IMR-90 (cell line): ENCODE measurements at regions not wholly inside any gene's neighbourhood (a gene's known extent, or its start where the extent isn't known, plus 50 kb on each side); places are given as distances from the start of the nearest gene placed in this dataset.

Experiments
- ATAC-seq: fragments of 200-7000 bp; cut with Tn5 transposase; 2 replicates; pipeline ENCODE4 v1.9.1; 2020; ENCODE audit warnings: low read depth, mild to moderate bottlenecking, moderate library complexity
- BruUV-seq: library from RNA; stranded (reverse); fragments of 400-500 nt; replicated peaks from 2 replicates; lab custom pipeline; 2021; lab: Mats Ljungman, UMichigan
- CTCF ChIA-PET: fragments of 300-600 bp; formaldehyde crosslinking; extraction: SDS; loops from one replicate; lab custom pipeline; 2021; ENCODE audit warnings: antibody characterized with exemption; lab: Yijun Ruan, JAX
- POLR2A ChIA-PET: fragments of 300-600 bp; sonication (Branson Sonifier 250); formaldehyde crosslinking; loops from one replicate; lab custom pipeline; 2022; ENCODE audit warnings: antibody characterized with exemption; ENCODE audit not compliant: unreplicated experiment; lab: Charles Lee
- DNase-seq: peaks from one replicate; pipeline ENCODE4 v3.0.0; 2013
- H2AFZ ChIP-seq: replicated peaks from 2 replicates; pipeline ENCODE3; 2013; ENCODE audit warnings: low read length, mild to moderate bottlenecking; ENCODE audit not compliant: poor library complexity
- H2AK5ac ChIP-seq: 2 replicates; pipeline ENCODE4 v1.6.1; 2013; ENCODE audit warnings: low read depth, low read length, inconsistent platforms
- H2AK9ac ChIP-seq: replicated peaks from 2 replicates; pipeline ENCODE3; 2013; ENCODE audit warnings: mild to moderate bottlenecking, low read depth, low read length, moderate library complexity; ENCODE audit not compliant: poor library complexity
- H2BK120ac ChIP-seq: 2 replicates; pipeline ENCODE4 v1.6.1; 2013; ENCODE audit warnings: low read depth, low read length, inconsistent platforms
- H2BK15ac ChIP-seq: 3 replicates; pipeline ENCODE4 v1.6.1; 2013; ENCODE audit warnings: low read depth, low read length, inconsistent platforms
- H2BK20ac ChIP-seq: 2 replicates; pipeline ENCODE4 v1.6.1; 2013; ENCODE audit warnings: low read depth, mild to moderate bottlenecking, inconsistent platforms, low read length, moderate library complexity
- H2BK5ac ChIP-seq: 2 replicates; pipeline ENCODE4 v1.6.1; 2013; ENCODE audit warnings: mild to moderate bottlenecking, low read depth, low read length, inconsistent platforms; ENCODE audit not compliant: poor library complexity, severe bottlenecking
- H3K14ac ChIP-seq: replicated peaks from 2 replicates; pipeline ENCODE4 v1.6.1; 2013; ENCODE audit warnings: low read depth, low read length, inconsistent platforms
- H3K18ac ChIP-seq: 2 replicates; pipeline ENCODE4 v1.6.1; 2013; ENCODE audit warnings: low read depth, low read length, control low read depth
- H3K23ac ChIP-seq: 2 replicates; pipeline ENCODE4 v1.6.1; 2013; ENCODE audit warnings: low read depth, low read length, inconsistent platforms
- H3K27ac ChIP-seq: 2 replicates; pipeline ENCODE4 v1.5.1; 2013; ENCODE audit warnings: mild to moderate bottlenecking, control low read depth, low read length; ENCODE audit not compliant: insufficient read depth
- H3K27me3 ChIP-seq: 2 replicates; pipeline ENCODE4 v1.6.1; 2013; ENCODE audit warnings: low read length; ENCODE audit not compliant: control insufficient read depth, insufficient read depth
- H3K36me3 ChIP-seq: 2 replicates; pipeline ENCODE4 v1.6.1; 2013; ENCODE audit warnings: low read length, mixed read lengths; ENCODE audit not compliant: control insufficient read depth, insufficient read depth
- H3K4ac ChIP-seq: 2 replicates; pipeline ENCODE4 v1.6.1; 2013; ENCODE audit warnings: low read depth, low read length, inconsistent platforms
- H3K4me1 ChIP-seq: 2 replicates; pipeline ENCODE4 v1.6.1; 2013; ENCODE audit warnings: low read length, mixed read lengths; ENCODE audit not compliant: control insufficient read depth, insufficient read depth
- H3K4me2 ChIP-seq: 2 replicates; pipeline ENCODE4 v1.6.1; 2013; ENCODE audit warnings: low read depth, mild to moderate bottlenecking, control low read depth, low read length, moderate library complexity
- H3K4me3 ChIP-seq: 2 replicates; pipeline ENCODE4 v1.5.1; 2013; ENCODE audit warnings: low read depth, mild to moderate bottlenecking, control low read depth, low read length, moderate library complexity; ENCODE audit not compliant: insufficient read depth
- H3K56ac ChIP-seq: 2 replicates; pipeline ENCODE4 v1.6.1; 2013; ENCODE audit warnings: low read length, inconsistent platforms; ENCODE audit not compliant: insufficient read depth; ENCODE audit errors: extremely low read depth
- H3K79me1 ChIP-seq, 2 experiments: 2 replicates each; pipeline ENCODE4 v1.6.1; 2013; ENCODE audit warnings: low read length in 2 of 2, inconsistent platforms in 1 of 2, low read depth in 1 of 2
- H3K9ac ChIP-seq: 2 replicates; pipeline ENCODE4 v1.6.1; 2013; ENCODE audit warnings: low read depth, low read length, control low read depth
- H3K9me1 ChIP-seq: 2 replicates; pipeline ENCODE4 v1.6.1; 2013; ENCODE audit warnings: low read length, inconsistent platforms; ENCODE audit not compliant: insufficient read depth
- H3K9me3 ChIP-seq: 2 replicates; pipeline ENCODE4 v1.6.1; 2013; ENCODE audit warnings: low read length; ENCODE audit not compliant: control insufficient read depth, insufficient read depth
- H4K20me1 ChIP-seq: 2 replicates; pipeline ENCODE4 v1.6.1; 2013; ENCODE audit warnings: low read length, inconsistent platforms; ENCODE audit not compliant: insufficient read depth
- H4K5ac ChIP-seq: 2 replicates; pipeline ENCODE4 v1.6.1; 2013; ENCODE audit warnings: mild to moderate bottlenecking, low read depth, low read length, control low read depth
- H4K8ac ChIP-seq, 2 experiments: 2 replicates each; pipeline ENCODE4 v1.6.1; 2013; ENCODE audit warnings: low read depth in 2 of 2, low read length in 2 of 2, control low read depth in 1 of 2, inconsistent platforms in 1 of 2
- H4K91ac ChIP-seq: 2 replicates; pipeline ENCODE4 v1.6.1; 2013; ENCODE audit warnings: low read depth, low read length, inconsistent platforms; ENCODE audit not compliant: insufficient read depth
- BHLHE40 ChIP-seq: fragments of 150-350 bp; IDR thresholded peaks from 2 replicates; pipeline ENCODE4 v1.6.1; 2016; ENCODE audit warnings: mild to moderate bottlenecking, low read depth, low read length
- CHD1 ChIP-seq: IDR thresholded peaks from 2 replicates; pipeline ENCODE4 v1.6.1; 2012; ENCODE audit warnings: low read depth, low read length, improper control_type of control experiment
- FOS ChIP-seq: fragments of 150-350 bp; IDR thresholded peaks from 2 replicates; pipeline ENCODE4 v1.6.1; 2016; ENCODE audit warnings: low read depth, low read length
- MAFK ChIP-seq: IDR thresholded peaks from 2 replicates; pipeline ENCODE4 v1.6.1; 2012; ENCODE audit warnings: low read depth, low read length, improper control_type of control experiment
- MAZ ChIP-seq: IDR thresholded peaks from 2 replicates; pipeline ENCODE4 v1.6.1; 2012; ENCODE audit warnings: low read depth, mild to moderate bottlenecking, low read length, improper control_type of control experiment, moderate library complexity, borderline replicate concordance
- MXI1 ChIP-seq: IDR thresholded peaks from 2 replicates; pipeline ENCODE4 v1.6.1; 2012; ENCODE audit warnings: low read depth, mild to moderate bottlenecking, low read length, moderate library complexity, borderline replicate concordance
- NFE2L2 ChIP-seq: fragments of 150-350 bp; IDR thresholded peaks from 2 replicates; pipeline ENCODE4 v1.6.1; 2016; ENCODE audit warnings: low read depth, mild to moderate bottlenecking, low read length
- RAD21 ChIP-seq: IDR thresholded peaks from 2 replicates; pipeline ENCODE4 v1.6.1; 2012; ENCODE audit warnings: low read length, improper control_type of control experiment
- RCOR1 ChIP-seq: IDR thresholded peaks from 2 replicates; pipeline ENCODE4 v1.6.1; 2012; ENCODE audit warnings: mild to moderate bottlenecking, low read length, improper control_type of control experiment; ENCODE audit not compliant: insufficient replicate concordance
- SMC3 ChIP-seq: fragments of 150-350 bp; IDR thresholded peaks from 2 replicates; pipeline ENCODE4 v1.6.1; 2016; ENCODE audit warnings: low read depth, mild to moderate bottlenecking, antibody characterized with exemption, low read length, moderate library complexity
- WGBS, 2 experiments: methylation state at CpG; one replicate each; pipeline versions ENCODE4 v1.1.5 to v1.1.7; 2013; ENCODE audit warnings: missing lambda C conversion rate in 2 of 2; ENCODE audit not compliant: insufficient read length in 1 of 2; ENCODE audit errors: extremely low coverage in 2 of 2; 5-methylcytosine and 5-hydroxymethylcytosine counted together
- dilution Hi-C: fragments of 300-500 bp; cut with HindIII; formaldehyde crosslinking; loops from one replicate; pipeline ENCODE4 v1.14.3; 2018; ENCODE audit warnings: low sequenced_read_pairs; ENCODE audit not compliant: unreplicated experiment
- in situ Hi-C: fragments of 300-500 bp; cut with MboI; formaldehyde crosslinking; loops from 3 replicates; pipeline ENCODE4 v1.14.3; 2019; ENCODE audit warnings: low sequenced_read_pairs, inconsistent platforms, mixed read lengths
- intact Hi-C: fragments of 100-400 bp; cut with micrococcal nuclease; formaldehyde crosslinking; loops from 2 replicates; pipeline ENCODE4 v1.10.0; 2022
- TF ChIP-seq, protein P1 (sequence below): conservative IDR thresholded peaks from 2 replicates; pipeline ENCODE4 v1.5.1; 2012; ENCODE audit warnings: mild to moderate bottlenecking, low read depth, low read length, improper control_type of control experiment
- TF ChIP-seq, protein P2 (sequence below): fragments of 150-350 bp; IDR thresholded peaks from 2 replicates; pipeline ENCODE4 v1.6.1; 2017; ENCODE audit warnings: mild to moderate bottlenecking, antibody characterized with exemption, low read length, low read depth
- TF ChIP-seq, protein P3 (sequence below): fragments of 150-350 bp; IDR thresholded peaks from 2 replicates; pipeline ENCODE4 v1.6.1; 2016; ENCODE audit warnings: low read depth, mild to moderate bottlenecking, low read length, moderate library complexity, borderline replicate concordance

DNA sequence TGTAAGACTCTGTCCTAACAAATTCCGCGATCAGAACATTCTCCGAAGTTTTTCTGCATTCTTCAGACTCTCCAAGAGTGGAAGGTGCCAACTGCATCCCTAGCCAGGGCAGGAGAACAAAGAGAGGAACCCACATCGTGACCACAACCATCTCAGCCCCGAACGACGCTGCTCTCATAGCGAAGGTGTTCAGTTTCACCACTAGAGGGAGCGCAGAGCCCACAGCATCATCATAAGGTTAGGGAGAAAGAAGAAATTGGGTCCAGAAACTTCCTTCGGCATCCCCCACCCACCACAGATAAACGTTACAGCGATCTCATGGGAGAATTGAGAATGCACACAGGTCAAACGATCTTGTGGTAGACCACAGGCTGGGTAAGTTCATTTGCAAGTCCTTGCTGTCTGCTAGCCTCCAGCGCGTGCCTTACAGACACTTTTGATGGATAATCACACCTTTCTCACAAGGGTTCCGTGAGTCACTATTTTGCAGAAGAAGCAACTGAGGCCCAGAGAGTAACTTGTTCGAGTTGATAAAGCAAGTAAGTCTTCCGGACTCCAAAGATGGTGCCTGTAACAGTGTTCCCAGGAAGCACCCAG is 53.7 kb upstream of the ARL4C start:
- Histone ChIP-seq H4K8ac (peak overlapping the region in 1 of 2 experiments; percentile 61; a peak in 3 of 4 replicates), H3K9me1 (0 out of 2 replicates have a peak, but pooled peaks cover 2% of the 10 kb centered on the region), H3K56ac (no peak overlapping the region), H3K9me3 (peaks cover 2% of the 10 kb centered on the region; the same call in 1 of the 2 replicates), H3K4me3 (no peak overlapping the region), H3K79me1 (peaks cover 0 to 6% of the 10 kb centered on the region in 2 experiments; a peak in 1 of 4 replicates), H2BK15ac (peak overlapping the region; percentile 71), H3K9ac (no peak overlapping the region), H4K5ac (peak overlapping the region; percentile 15; the same call in 1 of the 2 replicates), H2BK120ac (peak overlapping the region; percentile 77), H2AFZ (peak overlapping the region; percentile 24), H2BK5ac (no peak overlapping the region), H2AK5ac (peak overlapping the region; percentile 56; the same call in 1 of the 2 replicates), H4K20me1 (no peaks in the 10 kb centered on the region), H3K36me3 (no peaks in the 10 kb centered on the region), H2AK9ac (peak overlapping the region; percentile 29), H4K91ac (peak overlapping the region; percentile 81), H3K18ac (peak overlapping the region; percentile 17), H3K4me1 (peaks cover 5% of the 10 kb centered on the region; the same call in 1 of the 2 replicates), H3K27me3 (no peaks in the 10 kb centered on the region; the same call in 1 of the 2 replicates), H3K4ac (peak overlapping the region; percentile 36), H3K4me2 (peak overlapping the region; percentile 32), H3K27ac (no peak overlapping the region), H3K23ac (peak overlapping the region; percentile 15; the same call in 1 of the 2 replicates), H2BK20ac (peak overlapping the region; percentile 86), H3K14ac (peak overlapping the region; percentile 23)
- ChIA-PET CTCF (interaction anchor here (0.6 to 1.0 kb wide), 4 partner anchors 13 to 1031 kb away, joined by 3 read pairs; no protein-coding TSS in a partner anchor), POLR2A (interaction anchor here (0.6 kb wide), 1 partner anchor 529 kb away, joined by 3 read pairs; no protein-coding TSS in a partner anchor)
- peak; percentile 86 for DNase-seq
- no TSS peak for BruUV-seq
- peak; percentile 96 for ATAC-seq
- 48% methylated on average over 7 of the region's 18 CpGs; no CpG with 5 or more reads in 1 of the 2 experiments for WGBS, 2 experiments
- dilution Hi-C loops (loop anchor here (25.0 kb wide), 1 partner anchor 562 kb away; no protein-coding TSS in a partner anchor), intact Hi-C loops (loop anchor here (1.0 to 5.0 kb wide), 8 partner anchors 127 to 1032 kb away; partner anchors contain the start of gene AGAP1), in situ Hi-C loops (loop anchor here (5.0 to 10.0 kb wide), 3 partner anchors 334 to 557 kb away; no protein-coding TSS in a partner anchor)
- TF ChIP-seq RCOR1 (no peak), RAD21 (peak; percentile 99), FOS (no peak), MAFK (no peak), BHLHE40 (peak; percentile 18; the same call in 1 of the 2 replicates), CHD1 (no peak), NFE2L2 (no peak), SMC3 (peak; percentile 99), MXI1 (no peak), MAZ (no peak)
- TF ChIP-seq, protein P1, sequence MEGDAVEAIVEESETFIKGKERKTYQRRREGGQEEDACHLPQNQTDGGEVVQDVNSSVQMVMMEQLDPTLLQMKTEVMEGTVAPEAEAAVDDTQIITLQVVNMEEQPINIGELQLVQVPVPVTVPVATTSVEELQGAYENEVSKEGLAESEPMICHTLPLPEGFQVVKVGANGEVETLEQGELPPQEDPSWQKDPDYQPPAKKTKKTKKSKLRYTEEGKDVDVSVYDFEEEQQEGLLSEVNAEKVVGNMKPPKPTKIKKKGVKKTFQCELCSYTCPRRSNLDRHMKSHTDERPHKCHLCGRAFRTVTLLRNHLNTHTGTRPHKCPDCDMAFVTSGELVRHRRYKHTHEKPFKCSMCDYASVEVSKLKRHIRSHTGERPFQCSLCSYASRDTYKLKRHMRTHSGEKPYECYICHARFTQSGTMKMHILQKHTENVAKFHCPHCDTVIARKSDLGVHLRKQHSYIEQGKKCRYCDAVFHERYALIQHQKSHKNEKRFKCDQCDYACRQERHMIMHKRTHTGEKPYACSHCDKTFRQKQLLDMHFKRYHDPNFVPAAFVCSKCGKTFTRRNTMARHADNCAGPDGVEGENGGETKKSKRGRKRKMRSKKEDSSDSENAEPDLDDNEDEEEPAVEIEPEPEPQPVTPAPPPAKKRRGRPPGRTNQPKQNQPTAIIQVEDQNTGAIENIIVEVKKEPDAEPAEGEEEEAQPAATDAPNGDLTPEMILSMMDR = peak; percentile 96
- TF ChIP-seq, protein P2, sequence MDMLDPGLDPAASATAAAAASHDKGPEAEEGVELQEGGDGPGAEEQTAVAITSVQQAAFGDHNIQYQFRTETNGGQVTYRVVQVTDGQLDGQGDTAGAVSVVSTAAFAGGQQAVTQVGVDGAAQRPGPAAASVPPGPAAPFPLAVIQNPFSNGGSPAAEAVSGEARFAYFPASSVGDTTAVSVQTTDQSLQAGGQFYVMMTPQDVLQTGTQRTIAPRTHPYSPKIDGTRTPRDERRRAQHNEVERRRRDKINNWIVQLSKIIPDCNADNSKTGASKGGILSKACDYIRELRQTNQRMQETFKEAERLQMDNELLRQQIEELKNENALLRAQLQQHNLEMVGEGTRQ = no peak
- TF ChIP-seq, protein P3, sequence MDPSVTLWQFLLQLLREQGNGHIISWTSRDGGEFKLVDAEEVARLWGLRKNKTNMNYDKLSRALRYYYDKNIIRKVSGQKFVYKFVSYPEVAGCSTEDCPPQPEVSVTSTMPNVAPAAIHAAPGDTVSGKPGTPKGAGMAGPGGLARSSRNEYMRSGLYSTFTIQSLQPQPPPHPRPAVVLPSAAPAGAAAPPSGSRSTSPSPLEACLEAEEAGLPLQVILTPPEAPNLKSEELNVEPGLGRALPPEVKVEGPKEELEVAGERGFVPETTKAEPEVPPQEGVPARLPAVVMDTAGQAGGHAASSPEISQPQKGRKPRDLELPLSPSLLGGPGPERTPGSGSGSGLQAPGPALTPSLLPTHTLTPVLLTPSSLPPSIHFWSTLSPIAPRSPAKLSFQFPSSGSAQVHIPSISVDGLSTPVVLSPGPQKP = no peak
